DND-41 (cell line): ENCODE measurements at regions not wholly inside any gene's neighbourhood (a gene's known extent, or its start where the extent isn't known, plus 50 kb on each side); places are given as distances from the start of the nearest gene placed in this dataset.

Experiments
- ATAC-seq: fragments of 200-7000 bp; cut with Tn5 transposase; 3 replicates; pipeline ENCODE4 v1.9.1; 2021; ENCODE audit warnings: low read depth; ENCODE audit not compliant: insufficient read depth
- DNase-seq: peaks from one replicate; pipeline ENCODE4 v3.0.0-alpha.2; 2020
- H2AFZ ChIP-seq: 2 replicates; pipeline ENCODE4 v1.6.0; 2012; ENCODE audit warnings: low read depth, low read length
- H3K27ac ChIP-seq: 2 replicates; pipeline ENCODE4 v1.5.1; 2012; ENCODE audit warnings: low read length, inconsistent platforms
- H3K27me3 ChIP-seq: fragments of 200-600 bp; sonication (generic); 2 replicates; pipeline ENCODE4 v1.6.0; 2012; ENCODE audit warnings: low read length, mild to moderate bottlenecking, inconsistent platforms; ENCODE audit not compliant: insufficient read depth, poor library complexity
- H3K36me3 ChIP-seq: 2 replicates; pipeline ENCODE4 v1.5.1; 2012; ENCODE audit warnings: low read length, inconsistent platforms; ENCODE audit not compliant: insufficient read depth
- H3K4me1 ChIP-seq: 2 replicates; pipeline ENCODE4 v1.5.1; 2012; ENCODE audit warnings: mild to moderate bottlenecking, low read length; ENCODE audit not compliant: insufficient read depth
- H3K4me2 ChIP-seq: 2 replicates; pipeline ENCODE4 v1.6.0; 2012; ENCODE audit warnings: mild to moderate bottlenecking, moderate library complexity, low read length, inconsistent platforms; ENCODE audit not compliant: insufficient read depth
- H3K4me3 ChIP-seq, 2 experiments: fragments of 200-600 bp in 1 of 2; shearing (Covaris generic) in 1 of 2; 2 replicates each; pipeline ENCODE4 v1.5.1; 2012 to 2016; ENCODE audit warnings: inconsistent platforms in 2 of 2, low read length in 2 of 2, mild to moderate bottlenecking in 2 of 2, low read depth in 1 of 2, moderate library complexity in 1 of 2
- H3K79me2 ChIP-seq: 2 replicates; pipeline ENCODE4 v1.6.0; 2012; ENCODE audit warnings: low read length, inconsistent platforms; ENCODE audit not compliant: insufficient read depth
- H3K9ac ChIP-seq: 2 replicates; pipeline ENCODE4 v1.6.0; 2012; ENCODE audit warnings: low read depth, mild to moderate bottlenecking, inconsistent platforms, low read length, moderate library complexity
- H3K9me3 ChIP-seq: 2 replicates; pipeline ENCODE4 v1.5.1; 2012; ENCODE audit warnings: low read length, moderate library complexity, mild to moderate bottlenecking, inconsistent platforms; ENCODE audit not compliant: insufficient read depth, severe bottlenecking
- H4K20me1 ChIP-seq: 2 replicates; pipeline ENCODE4 v1.6.0; 2012; ENCODE audit warnings: low read length; ENCODE audit not compliant: insufficient read depth
- CTCF ChIP-seq: IDR thresholded peaks from 2 replicates; pipeline ENCODE4 v1.5.1; 2012; ENCODE audit warnings: borderline replicate concordance, low read length, moderate library complexity, mild to moderate bottlenecking; ENCODE audit not compliant: poor library complexity, severe bottlenecking; ENCODE audit errors: extremely low read depth
- EZH2 ChIP-seq: IDR thresholded peaks from 3 replicates; pipeline ENCODE4 v1.6.1; 2012; ENCODE audit warnings: borderline replicate concordance, low read depth, mild to moderate bottlenecking, moderate library complexity, low read length, inconsistent platforms; ENCODE audit not compliant: severe bottlenecking

GRCh38 chr14:28941758-28942157 lies 175.2 kb downstream of the FOXG1 start:
- no peak for TF ChIP-seq CTCF
- no peak for TF ChIP-seq EZH2
- no peak overlapping the region for H2AFZ ChIP-seq

GRCh38 chr14:28944605-28945004 lies 178.0 kb downstream of the FOXG1 start:
- Histone ChIP-seq H3K27ac (no peak overlapping the region), H2AFZ (no peak overlapping the region), H3K27me3 (no peaks in the 10 kb centered on the region), H3K36me3 (no peaks in the 10 kb centered on the region), H3K9ac (no peak overlapping the region), H3K4me1 (no peaks in the 10 kb centered on the region), H4K20me1 (no peaks in the 10 kb centered on the region), H3K4me3 (no peak overlapping the region), H3K4me2 (no peak overlapping the region), H3K79me2 (no peaks in the 10 kb centered on the region), H3K9me3 (no peaks in the 10 kb centered on the region)
- TF ChIP-seq EZH2: no peak
- TF ChIP-seq CTCF: no peak
- DNase-seq (no peak), ATAC-seq (no peak)

More at GRCh38 chr14:28941758-28942157, 175.2 kb downstream of the FOXG1 start:
- no peak overlapping the region for H3K27ac ChIP-seq
- ATAC-seq (no peak), DNase-seq (no peak)
- no peak overlapping the region for H3K4me3 ChIP-seq
- no peak overlapping the region for H3K9ac ChIP-seq
- H3K4me1 ChIP-seq: no peaks in the 10 kb centered on the region
- H3K27me3 ChIP-seq: no peaks in the 10 kb centered on the region
- no peak overlapping the region for H3K4me2 ChIP-seq
- H3K9me3 ChIP-seq: no peaks in the 10 kb centered on the region
- no peaks in the 10 kb centered on the region for H3K36me3 ChIP-seq
- H3K79me2 ChIP-seq: no peaks in the 10 kb centered on the region
- H4K20me1 ChIP-seq: no peaks in the 10 kb centered on the region

GRCh38 chr14:28946267-28946666 lies 179.7 kb downstream of the FOXG1 start:
- no peak for DNase-seq
- ATAC-seq: no peak
- H3K4me2 ChIP-seq: no peak overlapping the region
- no peaks in the 10 kb centered on the region for H3K27me3 ChIP-seq
- H3K9me3 ChIP-seq: no peaks in the 10 kb centered on the region
- no peaks in the 10 kb centered on the region for H3K79me2 ChIP-seq
- no peaks in the 10 kb centered on the region for H3K4me1 ChIP-seq
- no peak for TF ChIP-seq EZH2
- no peak for TF ChIP-seq CTCF
- no peaks in the 10 kb centered on the region for H3K36me3 ChIP-seq
- no peak overlapping the region for H3K27ac ChIP-seq
- no peak overlapping the region for H2AFZ ChIP-seq
- H4K20me1 ChIP-seq: no peaks in the 10 kb centered on the region
- H3K4me3 ChIP-seq: no peak overlapping the region
- no peak overlapping the region for H3K9ac ChIP-seq

GRCh38 chr14:28949503-28949902 lies 182.9 kb downstream of the FOXG1 start:
- no peaks in the 10 kb centered on the region for H3K27me3 ChIP-seq
- DNase-seq (no peak), ATAC-seq (no peak)
- no peak overlapping the region for H3K4me2 ChIP-seq
- H3K36me3 ChIP-seq: no peaks in the 10 kb centered on the region
- no peak overlapping the region for H2AFZ ChIP-seq
- no peaks in the 10 kb centered on the region for H3K4me1 ChIP-seq
- H4K20me1 ChIP-seq: no peaks in the 10 kb centered on the region
- H3K9ac ChIP-seq: no peak overlapping the region
- H3K79me2 ChIP-seq: no peaks in the 10 kb centered on the region
- no peak overlapping the region for H3K27ac ChIP-seq
- H3K4me3 ChIP-seq: no peak overlapping the region
- no peaks in the 10 kb centered on the region for H3K9me3 ChIP-seq
- no peak for TF ChIP-seq EZH2
- TF ChIP-seq CTCF: no peak
